ENCODE measurements at regions not wholly inside any gene's neighbourhood (a gene's known extent, or its start where the extent isn't known, plus 50 kb on each side); places are given as distances from the start of the nearest gene placed in this dataset.

GRCh38 chr7:88396295-88396947 lies 89.7 kb upstream of the STEAP4 start:
- no peak overlapping the region for H3K27ac ChIP-seq
- TF ChIP-seq CTCF (IDR thresholded peaks at IDR 0.05), result no peak
- H3K4me3 ChIP-seq, result no peak overlapping the region
- DNase-seq (ENCODE audit: low spot score), result no peak

- DNase-seq (ENCODE audit: low spot score), result no peak
- Histone ChIP-seq H3K4me3 (no peak overlapping the region), H3K27ac (no peak overlapping the region)
- no peak for TF ChIP-seq CTCF (IDR thresholded peaks at IDR 0.05)
These were observed 89.0 kb upstream of the STEAP4 start for GRCh38 chr7:88395715-88396114.

GRCh38 chr7:88391247-88391646 lies 84.6 kb upstream of the STEAP4 start:
- no peak for TF ChIP-seq CTCF (IDR thresholded peaks at IDR 0.05)
- no peak for DNase-seq (ENCODE audit: low spot score)
- Histone ChIP-seq H3K27ac (no peak overlapping the region), H3K4me3 (no peak overlapping the region)

- TF ChIP-seq CTCF (IDR thresholded peaks at IDR 0.05), result no peak
- no peak for DNase-seq (ENCODE audit: low spot score)
- Histone ChIP-seq H3K27ac (no peak overlapping the region), H3K4me3 (no peak overlapping the region)
These were observed 80.7 kb upstream of the STEAP4 start for GRCh38 chr7:88387368-88387767.

GRCh38 chr7:88386665-88387156 lies 80.0 kb upstream of the STEAP4 start:
- no peak overlapping the region for H3K4me3 ChIP-seq
- no peak for DNase-seq (ENCODE audit: low spot score)
- no peak overlapping the region for H3K27ac ChIP-seq
- no peak for TF ChIP-seq CTCF (IDR thresholded peaks at IDR 0.05)

- no peak for TF ChIP-seq CTCF (IDR thresholded peaks at IDR 0.05)
- DNase-seq (ENCODE audit: low spot score), result no peak
- H3K27ac ChIP-seq, result no peak overlapping the region
- H3K4me3 ChIP-seq, result no peak overlapping the region
These were observed 70.7 kb upstream of the STEAP4 start for GRCh38 chr7:88377434-88377833.

GRCh38 chr7:88368686-88369085 lies 62.0 kb upstream of the STEAP4 start:
- no peak for TF ChIP-seq CTCF (IDR thresholded peaks at IDR 0.05)
- DNase-seq (ENCODE audit: low spot score), result no peak
- Histone ChIP-seq H3K27ac (no peak overlapping the region), H3K4me3 (no peak overlapping the region)
